ENCODE measurements at regions not wholly inside any gene's neighbourhood (a gene's known extent, or its start where the extent isn't known, plus 50 kb on each side); places are given as distances from the start of the nearest gene placed in this dataset.

DNA sequence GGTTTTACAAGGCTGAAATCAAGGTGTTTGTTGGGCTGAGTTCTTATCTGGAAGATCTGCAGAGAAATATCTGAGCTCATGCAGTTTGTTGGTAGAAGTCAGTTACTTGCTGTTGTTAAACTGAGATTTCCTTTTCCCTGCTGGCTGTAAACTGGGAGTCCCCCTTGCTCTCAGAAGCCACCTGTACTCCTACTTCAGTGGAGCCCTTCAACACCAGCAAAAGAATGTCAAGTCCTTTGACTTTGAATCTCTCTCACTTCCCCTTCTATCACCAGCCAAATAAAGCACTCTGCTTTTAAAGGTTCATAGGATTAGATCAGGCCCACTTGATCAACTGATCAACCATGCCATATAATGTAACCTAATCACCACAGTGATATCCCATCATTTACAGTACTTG lies 252.2 kb upstream of the CDH7 start:
- no peak for TF ChIP-seq POLR2A (IDR thresholded peaks at IDR 0.05)
- TF ChIP-seq, protein P1, sequence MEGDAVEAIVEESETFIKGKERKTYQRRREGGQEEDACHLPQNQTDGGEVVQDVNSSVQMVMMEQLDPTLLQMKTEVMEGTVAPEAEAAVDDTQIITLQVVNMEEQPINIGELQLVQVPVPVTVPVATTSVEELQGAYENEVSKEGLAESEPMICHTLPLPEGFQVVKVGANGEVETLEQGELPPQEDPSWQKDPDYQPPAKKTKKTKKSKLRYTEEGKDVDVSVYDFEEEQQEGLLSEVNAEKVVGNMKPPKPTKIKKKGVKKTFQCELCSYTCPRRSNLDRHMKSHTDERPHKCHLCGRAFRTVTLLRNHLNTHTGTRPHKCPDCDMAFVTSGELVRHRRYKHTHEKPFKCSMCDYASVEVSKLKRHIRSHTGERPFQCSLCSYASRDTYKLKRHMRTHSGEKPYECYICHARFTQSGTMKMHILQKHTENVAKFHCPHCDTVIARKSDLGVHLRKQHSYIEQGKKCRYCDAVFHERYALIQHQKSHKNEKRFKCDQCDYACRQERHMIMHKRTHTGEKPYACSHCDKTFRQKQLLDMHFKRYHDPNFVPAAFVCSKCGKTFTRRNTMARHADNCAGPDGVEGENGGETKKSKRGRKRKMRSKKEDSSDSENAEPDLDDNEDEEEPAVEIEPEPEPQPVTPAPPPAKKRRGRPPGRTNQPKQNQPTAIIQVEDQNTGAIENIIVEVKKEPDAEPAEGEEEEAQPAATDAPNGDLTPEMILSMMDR (IDR thresholded peaks at IDR 0.05): no peak
